Nephron (organoid): ENCODE measurements at regions not wholly inside any gene's neighbourhood (a gene's known extent, or its start where the extent isn't known, plus 50 kb on each side); places are given as distances from the start of the nearest gene placed in this dataset.
"Not testable (repeated sequence)": the region's sequence is repeated elsewhere in the genome, so short reads cannot be mapped to it uniquely, and the experiment has no call there.

Source experiments
- H3K27ac Mint-ChIP-seq, 3 experiments: 2 replicates each; pipeline ENCODE4 v1.8.0; 2020; ENCODE audit warnings: mixed read lengths in 3 of 3, mild to moderate bottlenecking in 2 of 3, moderate library complexity in 1 of 3
- H3K27me3 Mint-ChIP-seq: 2 replicates; pipeline ENCODE4 v1.8.0; 2021; ENCODE audit warnings: low read depth, mild to moderate bottlenecking, moderate library complexity, mixed read lengths
- H3K36me3 Mint-ChIP-seq: 2 replicates; pipeline ENCODE4 v1.8.0; 2020; ENCODE audit warnings: low read depth, mixed read lengths
- H3K4me1 Mint-ChIP-seq: 2 replicates; pipeline ENCODE4 v1.8.0; 2020; ENCODE audit warnings: mixed read lengths
- H3K4me3 Mint-ChIP-seq, 3 experiments: 2 replicates each; pipeline ENCODE4 v1.8.0; 2020; ENCODE audit warnings: mild to moderate bottlenecking in 3 of 3, mixed read lengths in 3 of 3, moderate library complexity in 2 of 3
- H3K9me3 Mint-ChIP-seq: 2 replicates; pipeline ENCODE4 v1.8.0; 2020; ENCODE audit warnings: mixed read lengths
- CTCF ChIP-seq, 3 experiments: fragments of 200-600 bp; sonication (generic); IDR thresholded peaks; one replicate each; pipeline ENCODE4 v1.5.0; 2021; ENCODE audit warnings: antibody characterized with exemption in 3 of 3; ENCODE audit not compliant: unreplicated experiment in 3 of 3

- no peak overlapping the region for H3K27ac Mint-ChIP-seq
- no peaks in the 10 kb centered on the region for H3K9me3 Mint-ChIP-seq
- H3K27me3 Mint-ChIP-seq = peaks cover 49% of the 10 kb centered on the region
- no peak for TF ChIP-seq CTCF (IDR thresholded peaks at IDR 0.05; ENCODE audit: unreplicated experiment in 3 of 3)
- no peaks in the 10 kb centered on the region for H3K36me3 Mint-ChIP-seq
- no peak overlapping the region for H3K4me3 Mint-ChIP-seq
- no peaks in the 10 kb centered on the region for H3K4me1 Mint-ChIP-seq
These were observed 1093.0 kb downstream of the GATA3 start for GRCh38 chr10:9147475-9147874.

DNA sequence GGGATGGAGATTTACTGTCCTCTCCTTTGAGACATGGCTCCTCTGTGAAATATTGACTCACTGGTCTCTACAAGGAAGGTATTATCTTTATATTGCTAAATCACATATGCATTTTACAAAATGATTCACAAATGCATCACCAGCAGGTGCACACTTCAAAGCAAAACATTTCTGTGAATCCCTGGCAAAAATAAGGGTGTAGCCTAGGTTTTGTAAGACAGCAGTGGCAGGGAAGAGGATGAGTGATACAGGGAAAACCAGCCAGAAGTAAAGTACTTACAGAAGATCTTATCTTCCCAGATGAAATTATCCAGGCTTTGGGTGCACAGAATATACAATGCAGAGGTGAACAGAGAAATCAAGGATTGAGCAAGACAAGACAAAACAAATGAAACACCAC is 1094.6 kb downstream of the GATA3 start:
- Mint-ChIP-seq H3K9me3 (no peaks in the 10 kb centered on the region), H3K36me3 (no peaks in the 10 kb centered on the region), H3K27ac (no peak overlapping the region), H3K4me1 (no peaks in the 10 kb centered on the region), H3K4me3 (no peak overlapping the region), H3K27me3 (peaks cover 41% of the 10 kb centered on the region)
- TF ChIP-seq CTCF (IDR thresholded peaks at IDR 0.05; ENCODE audit: unreplicated experiment in 3 of 3) = no peak

DNA sequence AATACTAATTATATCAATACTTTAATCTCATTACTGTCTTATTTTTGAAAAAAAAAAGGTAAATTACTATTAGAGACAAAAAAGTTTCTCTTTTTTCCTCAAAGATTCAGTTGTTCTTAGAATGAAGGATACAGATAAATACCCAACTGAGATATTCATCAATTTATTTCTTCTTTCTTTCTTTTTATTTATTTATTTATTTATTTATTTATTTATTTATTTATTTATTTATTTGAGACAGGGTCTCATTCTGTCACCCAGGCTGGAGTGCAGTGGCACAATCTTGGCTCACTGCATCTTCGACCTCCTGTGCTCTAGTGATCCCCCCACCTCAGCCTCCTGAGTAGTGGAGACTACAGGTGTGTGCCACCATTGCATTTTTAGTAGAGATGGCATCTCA is 1098.6 kb downstream of the GATA3 start:
- not testable (repeated sequence) for H3K9me3 Mint-ChIP-seq, H3K36me3 Mint-ChIP-seq, H3K4me1 Mint-ChIP-seq, H3K27ac Mint-ChIP-seq, H3K4me3 Mint-ChIP-seq
- peaks cover 27% of the 10 kb centered on the region for H3K27me3 Mint-ChIP-seq

- H3K27ac Mint-ChIP-seq = peak overlapping the region in 1 of 3 experiments; percentile 15
- H3K4me3 Mint-ChIP-seq = no peak overlapping the region
- no peaks in the 10 kb centered on the region for H3K36me3 Mint-ChIP-seq
- peaks cover 5% of the 10 kb centered on the region for H3K4me1 Mint-ChIP-seq
- TF ChIP-seq CTCF (IDR thresholded peaks at IDR 0.05; ENCODE audit: unreplicated experiment in 3 of 3) = no peak
- H3K27me3 Mint-ChIP-seq = peaks cover 10% of the 10 kb centered on the region
- H3K9me3 Mint-ChIP-seq = peaks cover 20% of the 10 kb centered on the region
These were observed 1103.2 kb downstream of the GATA3 start for GRCh38 chr10:9157656-9158055.

DNA sequence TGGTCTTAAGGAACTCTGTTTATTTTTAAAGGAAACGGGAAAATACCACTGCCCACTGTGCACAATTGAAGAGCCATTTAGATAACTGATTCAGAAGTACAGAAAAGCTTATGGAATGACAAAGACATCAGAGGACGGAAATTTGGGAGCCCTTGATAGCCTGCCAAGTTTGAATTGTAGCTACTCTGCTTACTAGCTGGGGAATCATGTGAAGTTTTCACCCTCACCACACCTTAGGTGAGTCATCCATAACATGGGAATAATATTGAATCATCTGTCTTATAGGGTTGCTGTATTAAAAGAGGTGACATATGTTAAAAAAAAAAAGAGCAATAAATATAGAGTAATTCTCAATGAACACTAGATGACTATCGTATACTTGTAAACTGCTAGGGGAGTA is 1104.2 kb downstream of the GATA3 start:
- Mint-ChIP-seq H3K4me1 (peaks cover 5% of the 10 kb centered on the region), H3K27ac (no peak overlapping the region), H3K9me3 (peaks cover 25% of the 10 kb centered on the region), H3K27me3 (peaks cover 10% of the 10 kb centered on the region), H3K36me3 (no peaks in the 10 kb centered on the region), H3K4me3 (no peak overlapping the region)
- no peak for TF ChIP-seq CTCF (IDR thresholded peaks at IDR 0.05; ENCODE audit: unreplicated experiment in 3 of 3)

GRCh38 chr10:9160275-9160674 is 1105.8 kb downstream of the GATA3 start:
- Mint-ChIP-seq H3K4me1 (peaks cover 5% of the 10 kb centered on the region), H3K4me3 (no peak overlapping the region), H3K9me3 (peaks cover 28% of the 10 kb centered on the region), H3K27me3 (peaks cover 5% of the 10 kb centered on the region), H3K36me3 (no peaks in the 10 kb centered on the region), H3K27ac (no peak overlapping the region)
- TF ChIP-seq CTCF (IDR thresholded peaks at IDR 0.05; ENCODE audit: unreplicated experiment in 3 of 3) = no peak
